ENCODE measurements at regions not wholly inside any gene's neighbourhood (a gene's known extent, or its start where the extent isn't known, plus 50 kb on each side); places are given as distances from the start of the nearest gene placed in this dataset.

DNA sequence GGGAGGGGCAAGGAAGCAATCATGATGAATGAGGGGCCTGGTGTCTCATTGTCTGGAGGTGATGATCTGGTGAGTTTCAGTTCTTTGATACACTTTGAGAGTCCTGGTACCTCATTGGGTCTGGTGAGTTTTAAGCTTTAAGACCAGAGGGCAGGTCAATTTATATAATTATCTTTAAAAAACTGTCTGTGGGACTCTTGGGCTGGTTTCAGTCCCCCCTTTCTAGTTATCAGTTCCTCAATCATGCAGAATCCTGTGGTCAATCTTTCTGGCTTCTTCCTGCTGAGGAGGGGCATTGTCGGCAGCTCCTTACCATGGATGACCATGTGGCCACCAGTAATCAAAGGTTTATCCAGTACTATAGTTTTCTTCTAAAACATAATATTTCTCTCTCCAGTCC lies 789.1 kb downstream of the PCDH18 start:
- TF ChIP-seq, protein P1, sequence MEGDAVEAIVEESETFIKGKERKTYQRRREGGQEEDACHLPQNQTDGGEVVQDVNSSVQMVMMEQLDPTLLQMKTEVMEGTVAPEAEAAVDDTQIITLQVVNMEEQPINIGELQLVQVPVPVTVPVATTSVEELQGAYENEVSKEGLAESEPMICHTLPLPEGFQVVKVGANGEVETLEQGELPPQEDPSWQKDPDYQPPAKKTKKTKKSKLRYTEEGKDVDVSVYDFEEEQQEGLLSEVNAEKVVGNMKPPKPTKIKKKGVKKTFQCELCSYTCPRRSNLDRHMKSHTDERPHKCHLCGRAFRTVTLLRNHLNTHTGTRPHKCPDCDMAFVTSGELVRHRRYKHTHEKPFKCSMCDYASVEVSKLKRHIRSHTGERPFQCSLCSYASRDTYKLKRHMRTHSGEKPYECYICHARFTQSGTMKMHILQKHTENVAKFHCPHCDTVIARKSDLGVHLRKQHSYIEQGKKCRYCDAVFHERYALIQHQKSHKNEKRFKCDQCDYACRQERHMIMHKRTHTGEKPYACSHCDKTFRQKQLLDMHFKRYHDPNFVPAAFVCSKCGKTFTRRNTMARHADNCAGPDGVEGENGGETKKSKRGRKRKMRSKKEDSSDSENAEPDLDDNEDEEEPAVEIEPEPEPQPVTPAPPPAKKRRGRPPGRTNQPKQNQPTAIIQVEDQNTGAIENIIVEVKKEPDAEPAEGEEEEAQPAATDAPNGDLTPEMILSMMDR (IDR thresholded peaks at IDR 0.05) = no peak
- no peak for TF ChIP-seq POLR2A (IDR thresholded peaks at IDR 0.05)
